H1 (cell line): ENCODE measurements at regions not wholly inside any gene's neighbourhood (a gene's known extent, or its start where the extent isn't known, plus 50 kb on each side); places are given as distances from the start of the nearest gene placed in this dataset.

Source experiments
- CTBP2 ChIP-seq: IDR thresholded peaks from 2 replicates; pipeline ENCODE4 v1.7.0; 2011; ENCODE audit warnings: borderline replicate concordance, mild to moderate bottlenecking, moderate library complexity, mixed read lengths, low read length; ENCODE audit not compliant: insufficient read depth, insufficient read length
- GTF2F1 ChIP-seq: IDR thresholded peaks from 2 replicates; pipeline ENCODE4 v1.6.1; 2012; ENCODE audit warnings: low read depth, low read length, improper control_type of control experiment, borderline replicate concordance
- POLR2A ChIP-seq, 2 experiments: IDR thresholded peaks; 1 replicate in 1 of 2; 2 replicates in 1 of 2; pipeline ENCODE4 v1.6.1; 2011; ENCODE audit warnings: low read depth in 2 of 2, low read length in 2 of 2, mild to moderate bottlenecking in 2 of 2; ENCODE audit errors: control extremely low read depth in 1 of 2
- POLR2AphosphoS5 ChIP-seq: IDR thresholded peaks from 2 replicates; pipeline ENCODE4 v1.6.1; 2011; ENCODE audit warnings: low read depth, low read length
- RAD21 ChIP-seq, 2 experiments: IDR thresholded peaks in 1 of 2; conservative IDR thresholded peaks in 1 of 2; 2 replicates each; pipeline ENCODE4 v1.6.1; 2011; ENCODE audit warnings: low read depth in 2 of 2, low read length in 2 of 2, improper control_type of control experiment in 1 of 2, inconsistent platforms in 1 of 2, mild to moderate bottlenecking in 1 of 2, moderate library complexity in 1 of 2
- RFX5 ChIP-seq: IDR thresholded peaks from 2 replicates; pipeline ENCODE4 v1.6.1; 2011; ENCODE audit warnings: low read depth, low read length, improper control_type of control experiment, borderline replicate concordance
- SIN3A ChIP-seq, 2 experiments: IDR thresholded peaks in 1 of 2; conservative IDR thresholded peaks in 1 of 2; 2 replicates each; pipeline ENCODE4 v1.6.1; 2011 to 2012; ENCODE audit warnings: low read length in 2 of 2, improper control_type of control experiment in 1 of 2, low read depth in 1 of 2, mild to moderate bottlenecking in 1 of 2
- SP1 ChIP-seq: IDR thresholded peaks from 2 replicates; pipeline ENCODE4 v1.6.1; 2011; ENCODE audit warnings: low read depth, low read length
- TF ChIP-seq, protein P1 (sequence below), 3 experiments: IDR thresholded peaks; 1 replicate in 2 of 3; 2 replicates in 1 of 3; pipeline versions ENCODE4 v1.5.1 to v1.6.1; 2011; ENCODE audit warnings: low read length in 3 of 3, mild to moderate bottlenecking in 3 of 3, inconsistent platforms in 2 of 3, low read depth in 1 of 3, moderate library complexity in 1 of 3; ENCODE audit not compliant: insufficient read depth in 1 of 3; ENCODE audit errors: control extremely low read depth in 1 of 3
- TF ChIP-seq, protein P2 (sequence below): IDR thresholded peaks from 2 replicates; pipeline ENCODE4 v1.6.1; 2012; ENCODE audit warnings: low read length, inconsistent platforms

DNA sequence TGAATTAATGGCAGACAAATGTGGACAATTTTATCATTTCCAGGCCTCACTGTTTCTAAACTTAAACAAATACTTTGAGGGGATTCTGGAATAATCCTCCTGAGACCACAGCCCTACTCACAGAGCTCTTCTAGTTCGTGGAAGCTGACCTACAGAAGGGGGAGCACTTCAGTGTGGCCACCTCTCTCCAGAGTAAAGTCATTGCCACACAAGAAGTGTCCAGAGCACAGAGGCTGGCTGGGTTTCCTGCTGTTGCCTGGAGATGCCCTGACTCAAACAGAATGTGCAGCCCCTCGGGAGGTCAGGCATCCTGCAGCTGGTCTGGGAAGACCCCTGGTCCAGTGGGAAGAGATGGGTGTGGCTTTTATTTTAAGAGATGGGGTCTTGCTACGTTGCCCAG lies 110.9 kb downstream of the QRSL1 start:
- no peak for TF ChIP-seq RAD21 (IDR thresholded peaks at IDR 0.05 in 1 of 2, conservative IDR thresholded peaks at IDR 0.05 in 1 of 2; ENCODE audit: low read depth in 2 of 2, low read length in 2 of 2)
- no peak for TF ChIP-seq CTBP2
- no peak for TF ChIP-seq SIN3A (conservative IDR thresholded peaks at IDR 0.05 in 1 of 2, IDR thresholded peaks at IDR 0.05 in 1 of 2; ENCODE audit: low read depth in 1 of 2, low read length in 2 of 2)
- TF ChIP-seq POLR2AphosphoS5: no peak
- TF ChIP-seq, protein P1, sequence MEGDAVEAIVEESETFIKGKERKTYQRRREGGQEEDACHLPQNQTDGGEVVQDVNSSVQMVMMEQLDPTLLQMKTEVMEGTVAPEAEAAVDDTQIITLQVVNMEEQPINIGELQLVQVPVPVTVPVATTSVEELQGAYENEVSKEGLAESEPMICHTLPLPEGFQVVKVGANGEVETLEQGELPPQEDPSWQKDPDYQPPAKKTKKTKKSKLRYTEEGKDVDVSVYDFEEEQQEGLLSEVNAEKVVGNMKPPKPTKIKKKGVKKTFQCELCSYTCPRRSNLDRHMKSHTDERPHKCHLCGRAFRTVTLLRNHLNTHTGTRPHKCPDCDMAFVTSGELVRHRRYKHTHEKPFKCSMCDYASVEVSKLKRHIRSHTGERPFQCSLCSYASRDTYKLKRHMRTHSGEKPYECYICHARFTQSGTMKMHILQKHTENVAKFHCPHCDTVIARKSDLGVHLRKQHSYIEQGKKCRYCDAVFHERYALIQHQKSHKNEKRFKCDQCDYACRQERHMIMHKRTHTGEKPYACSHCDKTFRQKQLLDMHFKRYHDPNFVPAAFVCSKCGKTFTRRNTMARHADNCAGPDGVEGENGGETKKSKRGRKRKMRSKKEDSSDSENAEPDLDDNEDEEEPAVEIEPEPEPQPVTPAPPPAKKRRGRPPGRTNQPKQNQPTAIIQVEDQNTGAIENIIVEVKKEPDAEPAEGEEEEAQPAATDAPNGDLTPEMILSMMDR (IDR thresholded peaks at IDR 0.05; ENCODE audit: control extremely low read depth in 1 of 3, insufficient read depth in 1 of 3, low read depth in 1 of 3, low read length in 3 of 3): no peak
- no peak for TF ChIP-seq GTF2F1
- TF ChIP-seq, protein P2, sequence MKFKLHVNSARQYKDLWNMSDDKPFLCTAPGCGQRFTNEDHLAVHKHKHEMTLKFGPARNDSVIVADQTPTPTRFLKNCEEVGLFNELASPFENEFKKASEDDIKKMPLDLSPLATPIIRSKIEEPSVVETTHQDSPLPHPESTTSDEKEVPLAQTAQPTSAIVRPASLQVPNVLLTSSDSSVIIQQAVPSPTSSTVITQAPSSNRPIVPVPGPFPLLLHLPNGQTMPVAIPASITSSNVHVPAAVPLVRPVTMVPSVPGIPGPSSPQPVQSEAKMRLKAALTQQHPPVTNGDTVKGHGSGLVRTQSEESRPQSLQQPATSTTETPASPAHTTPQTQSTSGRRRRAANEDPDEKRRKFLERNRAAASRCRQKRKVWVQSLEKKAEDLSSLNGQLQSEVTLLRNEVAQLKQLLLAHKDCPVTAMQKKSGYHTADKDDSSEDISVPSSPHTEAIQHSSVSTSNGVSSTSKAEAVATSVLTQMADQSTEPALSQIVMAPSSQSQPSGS: no peak
- TF ChIP-seq SP1: no peak
- TF ChIP-seq RFX5: no peak
- TF ChIP-seq POLR2A (IDR thresholded peaks at IDR 0.05; ENCODE audit: control extremely low read depth in 1 of 2, low read depth in 2 of 2, low read length in 2 of 2): no peak
